PC-3 (cell line): ENCODE measurements at regions not wholly inside any gene's neighbourhood (a gene's known extent, or its start where the extent isn't known, plus 50 kb on each side); places are given as distances from the start of the nearest gene placed in this dataset.

Experiments
- EZH2 ChIP-seq: fragments of 300-600 bp; sonication (generic); IDR thresholded peaks from one replicate; pipeline ENCODE4 v1.6.1; 2017; ENCODE audit warnings: antibody characterized with exemption, mild to moderate bottlenecking, low read length; ENCODE audit not compliant: unreplicated experiment
- EZH2phosphoT487 ChIP-seq: fragments of 300-600 bp; sonication (generic); IDR thresholded peaks from 2 replicates; pipeline ENCODE4 v1.6.1; 2018; ENCODE audit warnings: mild to moderate bottlenecking, antibody characterized with exemption, low read length, borderline replicate concordance
- TF ChIP-seq, protein P1 (sequence below): fragments of 300-600 bp; sonication (generic); conservative IDR thresholded peaks from 2 replicates; pipeline ENCODE4 v1.5.1; 2017; ENCODE audit warnings: antibody characterized with exemption, low read depth, mild to moderate bottlenecking, low read length

DNA sequence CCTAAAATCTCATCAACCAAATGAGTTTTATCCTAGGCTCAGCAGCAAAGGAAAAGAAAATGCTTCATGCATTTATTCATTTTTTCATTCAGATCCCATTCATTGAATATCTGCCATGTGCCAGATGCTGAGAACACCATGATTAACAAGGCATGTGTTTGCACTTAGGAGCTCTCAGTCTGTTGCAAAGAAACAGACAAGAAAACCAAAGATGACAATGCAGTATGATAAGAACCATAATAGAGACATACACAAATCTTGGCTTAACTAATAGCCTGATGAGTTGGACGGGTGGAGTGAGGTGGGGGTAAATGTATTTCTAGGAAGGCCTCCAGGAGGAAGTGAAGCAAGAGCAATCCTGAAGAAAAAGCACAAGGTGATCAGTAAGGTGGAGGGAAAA, 177.8 kb upstream of the SCN7A start:
- TF ChIP-seq, protein P1, sequence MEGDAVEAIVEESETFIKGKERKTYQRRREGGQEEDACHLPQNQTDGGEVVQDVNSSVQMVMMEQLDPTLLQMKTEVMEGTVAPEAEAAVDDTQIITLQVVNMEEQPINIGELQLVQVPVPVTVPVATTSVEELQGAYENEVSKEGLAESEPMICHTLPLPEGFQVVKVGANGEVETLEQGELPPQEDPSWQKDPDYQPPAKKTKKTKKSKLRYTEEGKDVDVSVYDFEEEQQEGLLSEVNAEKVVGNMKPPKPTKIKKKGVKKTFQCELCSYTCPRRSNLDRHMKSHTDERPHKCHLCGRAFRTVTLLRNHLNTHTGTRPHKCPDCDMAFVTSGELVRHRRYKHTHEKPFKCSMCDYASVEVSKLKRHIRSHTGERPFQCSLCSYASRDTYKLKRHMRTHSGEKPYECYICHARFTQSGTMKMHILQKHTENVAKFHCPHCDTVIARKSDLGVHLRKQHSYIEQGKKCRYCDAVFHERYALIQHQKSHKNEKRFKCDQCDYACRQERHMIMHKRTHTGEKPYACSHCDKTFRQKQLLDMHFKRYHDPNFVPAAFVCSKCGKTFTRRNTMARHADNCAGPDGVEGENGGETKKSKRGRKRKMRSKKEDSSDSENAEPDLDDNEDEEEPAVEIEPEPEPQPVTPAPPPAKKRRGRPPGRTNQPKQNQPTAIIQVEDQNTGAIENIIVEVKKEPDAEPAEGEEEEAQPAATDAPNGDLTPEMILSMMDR, result no peak
- TF ChIP-seq EZH2phosphoT487 (no peak), EZH2 (no peak)
